ENCODE measurements at regions not wholly inside any gene's neighbourhood (a gene's known extent, or its start where the extent isn't known, plus 50 kb on each side); places are given as distances from the start of the nearest gene placed in this dataset.
"Not testable (repeated sequence)": the region's sequence is repeated elsewhere in the genome, so short reads cannot be mapped to it uniquely, and the experiment has no call there.

GRCh38 chr1:849873-850272 is 73.8 kb upstream of the SAMD11 start:
- DNase-seq (ENCODE audit: low spot score), result not testable (repeated sequence)

- DNase-seq (ENCODE audit: low spot score), result not testable (repeated sequence)
Measured at GRCh38 chr1:850318-850717, 73.4 kb upstream of the SAMD11 start.

GRCh38 chr1:851398-851797 is 72.3 kb upstream of the SAMD11 start:
- DNase-seq (ENCODE audit: low spot score), result not testable (repeated sequence)

- not testable (repeated sequence) for DNase-seq (ENCODE audit: low spot score)
Measured at GRCh38 chr1:851841-852240, 71.9 kb upstream of the SAMD11 start.

GRCh38 chr1:855202-855981 is 68.3 kb upstream of the SAMD11 start:
- DNase-seq (ENCODE audit: low spot score), result not testable (repeated sequence)

GRCh38 chr1:856541-857057 is 67.1 kb upstream of the SAMD11 start:
- DNase-seq (ENCODE audit: low spot score), result not testable (repeated sequence)

GRCh38 chr1:857926-858648 is 65.6 kb upstream of the SAMD11 start:
- not testable (repeated sequence) for DNase-seq (ENCODE audit: low spot score)

GRCh38 chr1:858649-859041 is 65.1 kb upstream of the SAMD11 start:
- not testable (repeated sequence) for DNase-seq (ENCODE audit: low spot score)

GRCh38 chr1:860941-861340 is 62.8 kb upstream of the SAMD11 start:
- DNase-seq (ENCODE audit: low spot score), result not testable (repeated sequence)

GRCh38 chr1:861714-862113 is 62.0 kb upstream of the SAMD11 start:
- DNase-seq (ENCODE audit: low spot score), result no peak

GRCh38 chr1:862601-863000 is 61.1 kb upstream of the SAMD11 start:
- not testable (repeated sequence) for DNase-seq (ENCODE audit: low spot score)

- DNase-seq (ENCODE audit: low spot score), result not testable (repeated sequence)
Measured at GRCh38 chr1:865633-866032, 58.1 kb upstream of the SAMD11 start.

GRCh38 chr1:866095-866494 is 57.6 kb upstream of the SAMD11 start:
- DNase-seq (ENCODE audit: low spot score), result no peak

GRCh38 chr1:866631-867299 is 57.0 kb upstream of the SAMD11 start:
- not testable (repeated sequence) for DNase-seq (ENCODE audit: low spot score)

GRCh38 chr1:867550-867949 is 56.2 kb upstream of the SAMD11 start:
- DNase-seq (ENCODE audit: low spot score), result not testable (repeated sequence)

- peak; percentile 72 for DNase-seq (ENCODE audit: low spot score)
Measured at GRCh38 chr1:869499-870244, 54.1 kb upstream of the SAMD11 start.

Measured in hematopoietic multipotent progenitor cell treated with erythropoietin and hydrocortisone succinate and interleukin-3 and kit ligand, for 17 days (in vitro differentiated cells).